ENCODE measurements at regions not wholly inside any gene's neighbourhood (a gene's known extent, or its start where the extent isn't known, plus 50 kb on each side); places are given as distances from the start of the nearest gene placed in this dataset.

DNA sequence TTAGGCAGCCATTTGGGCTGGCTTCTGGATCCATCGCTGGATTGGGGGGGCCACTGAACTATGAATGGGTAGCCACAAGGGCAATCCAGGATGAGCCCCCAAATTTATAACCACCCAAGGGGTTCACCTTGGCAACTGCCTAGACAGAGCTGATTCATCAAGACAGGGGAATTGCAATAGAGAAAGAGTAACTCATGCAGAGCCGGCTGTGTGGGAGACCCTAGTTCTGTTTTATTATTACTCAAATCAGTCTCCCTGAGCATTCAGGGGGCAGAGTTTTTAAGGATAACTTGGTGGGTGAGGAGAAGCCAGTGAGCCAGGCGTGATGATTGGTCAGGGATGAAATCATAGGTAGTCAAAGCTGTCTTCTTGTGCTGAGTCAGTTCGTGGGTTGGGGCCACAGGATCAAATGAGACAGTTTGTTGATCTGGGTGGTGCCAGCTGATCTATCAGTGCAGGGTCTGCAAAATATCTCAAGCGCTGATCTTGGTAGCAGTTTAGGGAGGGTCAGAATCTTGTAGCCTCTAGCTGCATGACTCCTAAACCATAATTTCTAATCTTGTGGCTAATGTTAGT lies 57.9 kb downstream of the DNAJB9 start:
- TF ChIP-seq, protein P1, sequence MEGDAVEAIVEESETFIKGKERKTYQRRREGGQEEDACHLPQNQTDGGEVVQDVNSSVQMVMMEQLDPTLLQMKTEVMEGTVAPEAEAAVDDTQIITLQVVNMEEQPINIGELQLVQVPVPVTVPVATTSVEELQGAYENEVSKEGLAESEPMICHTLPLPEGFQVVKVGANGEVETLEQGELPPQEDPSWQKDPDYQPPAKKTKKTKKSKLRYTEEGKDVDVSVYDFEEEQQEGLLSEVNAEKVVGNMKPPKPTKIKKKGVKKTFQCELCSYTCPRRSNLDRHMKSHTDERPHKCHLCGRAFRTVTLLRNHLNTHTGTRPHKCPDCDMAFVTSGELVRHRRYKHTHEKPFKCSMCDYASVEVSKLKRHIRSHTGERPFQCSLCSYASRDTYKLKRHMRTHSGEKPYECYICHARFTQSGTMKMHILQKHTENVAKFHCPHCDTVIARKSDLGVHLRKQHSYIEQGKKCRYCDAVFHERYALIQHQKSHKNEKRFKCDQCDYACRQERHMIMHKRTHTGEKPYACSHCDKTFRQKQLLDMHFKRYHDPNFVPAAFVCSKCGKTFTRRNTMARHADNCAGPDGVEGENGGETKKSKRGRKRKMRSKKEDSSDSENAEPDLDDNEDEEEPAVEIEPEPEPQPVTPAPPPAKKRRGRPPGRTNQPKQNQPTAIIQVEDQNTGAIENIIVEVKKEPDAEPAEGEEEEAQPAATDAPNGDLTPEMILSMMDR (conservative IDR thresholded peaks at IDR 0.05; ENCODE audit: low read depth, low read length) = no peak
- H3K36me3 ChIP-seq (ENCODE audit: low read depth, low read length) = no peaks in the 10 kb centered on the region
- H3K4me3 ChIP-seq (ENCODE audit: low read length) = no peak overlapping the region
- no peak overlapping the region for H2AFZ ChIP-seq (ENCODE audit: low read length)
- no peak overlapping the region for H3K9ac ChIP-seq (ENCODE audit: low read length)
- ATAC-seq (no peak), DNase-seq (no peak)
- POLR2A ChIA-PET (ENCODE audit: unreplicated experiment) = no interaction called here
- H3K27ac ChIP-seq (ENCODE audit: low read length) = no peak overlapping the region
- H3K4me2 ChIP-seq (ENCODE audit: low read length) = no peak overlapping the region
- peaks cover 27% of the 10 kb centered on the region for H3K27me3 ChIP-seq (ENCODE audit: low read length)
- H3K9me2 ChIP-seq (replicated peaks; ENCODE audit: low read length) = no peaks in the 10 kb centered on the region
- H4K20me1 ChIP-seq (ENCODE audit: low read length) = no peaks in the 10 kb centered on the region
- intact Hi-C loops (cut with micrococcal nuclease) = no loop called here
- no peaks in the 10 kb centered on the region for H3K4me1 ChIP-seq (ENCODE audit: insufficient read depth, low read length)
- no peaks in the 10 kb centered on the region for H3K9me3 ChIP-seq (ENCODE audit: low read length)
- no peaks in the 10 kb centered on the region for H3K79me2 ChIP-seq (ENCODE audit: low read length)
- CTCF ChIA-PET = no interaction called here
- H3F3A ChIP-seq (ENCODE audit: low read length, unreplicated experiment) = no peaks in the 10 kb centered on the region
- BruUV-seq (replicated peaks) = no TSS peak

DNA sequence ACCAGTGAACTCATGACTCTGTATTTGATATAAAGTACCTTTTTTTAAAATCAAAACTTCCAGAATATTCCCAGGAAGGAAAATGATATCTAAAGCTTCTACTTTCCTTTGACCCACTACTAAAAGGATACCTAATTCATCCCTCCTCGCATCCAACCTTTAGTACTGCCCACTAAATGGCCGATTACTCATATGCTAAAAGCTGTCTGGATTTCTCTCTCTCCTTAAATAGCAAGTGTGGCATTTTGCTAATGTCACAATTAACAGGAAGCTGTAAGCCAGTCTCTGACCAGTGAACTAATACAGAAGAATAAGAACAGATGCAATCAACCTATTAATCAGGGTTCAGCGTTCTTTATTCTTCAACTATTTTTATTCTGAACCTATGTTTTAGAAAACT lies 59.0 kb downstream of the DNAJB9 start:
- Histone ChIP-seq H2AFZ (ENCODE audit: low read length) (no peak overlapping the region), H3K27me3 (ENCODE audit: low read length) (peaks cover 16% of the 10 kb centered on the region), H3K79me2 (ENCODE audit: low read length) (no peaks in the 10 kb centered on the region), H3F3A (ENCODE audit: low read length, unreplicated experiment) (no peaks in the 10 kb centered on the region), H3K9me3 (ENCODE audit: low read length) (no peaks in the 10 kb centered on the region), H3K9ac (ENCODE audit: low read length) (no peak overlapping the region), H3K4me2 (ENCODE audit: low read length) (no peak overlapping the region), H3K4me1 (ENCODE audit: insufficient read depth, low read length) (no peaks in the 10 kb centered on the region), H3K9me2 (replicated peaks; ENCODE audit: low read length) (no peaks in the 10 kb centered on the region), H3K36me3 (ENCODE audit: low read depth, low read length) (no peaks in the 10 kb centered on the region), H3K27ac (ENCODE audit: low read length) (no peak overlapping the region), H4K20me1 (ENCODE audit: low read length) (no peaks in the 10 kb centered on the region), H3K4me3 (ENCODE audit: low read length) (no peak overlapping the region)
- intact Hi-C loops (cut with micrococcal nuclease) = no loop called here
- ChIA-PET POLR2A (ENCODE audit: unreplicated experiment) (no interaction called here), CTCF (no interaction called here)
- no TSS peak for BruUV-seq (replicated peaks)
- no peak for TF ChIP-seq EZH2phosphoT487 (IDR thresholded peaks at IDR 0.05; ENCODE audit: borderline replicate concordance, low read length)
- TF ChIP-seq, protein P1 (conservative IDR thresholded peaks at IDR 0.05; ENCODE audit: low read depth, low read length) = no peak
- TF ChIP-seq EZH2 (IDR thresholded peaks at IDR 0.05; ENCODE audit: low read length, unreplicated experiment) = no peak
- DNase-seq (no peak), ATAC-seq (no peak)

DNA sequence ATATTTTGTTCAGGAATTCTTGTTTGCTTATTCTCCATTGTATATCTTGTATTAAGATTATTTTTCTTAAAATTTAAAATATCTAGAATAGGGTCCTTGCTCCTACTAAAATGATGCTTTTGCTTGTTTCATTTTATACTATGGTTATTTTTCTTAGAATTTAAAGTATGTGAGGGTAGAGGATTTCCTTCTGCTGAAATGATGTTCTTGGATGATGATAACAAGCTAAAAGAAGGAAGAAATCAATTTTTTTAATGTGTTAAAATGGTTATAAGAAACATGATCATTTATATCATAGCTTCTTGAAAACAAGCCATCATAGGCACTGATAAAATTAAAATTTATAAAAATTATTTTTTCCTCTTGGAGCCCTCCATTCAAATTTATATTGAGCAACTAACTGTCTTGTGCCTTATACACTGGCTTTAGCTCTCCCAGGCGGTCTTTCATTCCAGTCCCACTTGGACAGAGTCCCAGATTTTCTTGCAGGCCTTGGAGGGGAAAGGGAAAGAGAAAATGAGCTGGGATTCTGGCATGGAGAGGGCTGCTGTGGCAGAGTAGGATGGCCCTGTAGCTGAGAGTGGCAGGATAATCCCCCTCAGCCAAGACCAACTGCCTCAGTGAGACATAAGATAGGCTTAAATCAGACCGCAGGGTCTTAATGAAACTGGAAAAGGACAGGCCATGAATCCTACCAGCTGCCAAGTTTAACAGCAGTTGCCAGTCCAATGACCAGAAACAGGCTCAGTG lies 60.2 kb downstream of the DNAJB9 start:
- POLR2A ChIA-PET (ENCODE audit: unreplicated experiment) = no interaction called here
- H3K27me3 ChIP-seq (ENCODE audit: low read length) = 0 out of 2 replicates have a peak, but pooled peaks cover 8% of the 10 kb centered on the region
- DNase-seq (no peak), ATAC-seq (no peak)
- no peaks in the 10 kb centered on the region for H4K20me1 ChIP-seq (ENCODE audit: low read length)
- no TSS peak for BruUV-seq (replicated peaks)
- no peak overlapping the region for H3K4me3 ChIP-seq (ENCODE audit: low read length)
- no peak overlapping the region for H3K27ac ChIP-seq (ENCODE audit: low read length)
- H3K36me3 ChIP-seq (ENCODE audit: low read depth, low read length) = no peaks in the 10 kb centered on the region
- no peak for TF ChIP-seq EZH2phosphoT487 (IDR thresholded peaks at IDR 0.05; ENCODE audit: borderline replicate concordance, low read length)
- TF ChIP-seq EZH2 (IDR thresholded peaks at IDR 0.05; ENCODE audit: low read length, unreplicated experiment) = no peak
- TF ChIP-seq, protein P1 (conservative IDR thresholded peaks at IDR 0.05; ENCODE audit: low read depth, low read length) = no peak
- H3K79me2 ChIP-seq (ENCODE audit: low read length) = no peaks in the 10 kb centered on the region
- no peaks in the 10 kb centered on the region for H3F3A ChIP-seq (ENCODE audit: low read length, unreplicated experiment)
- no peak overlapping the region for H3K4me2 ChIP-seq (ENCODE audit: low read length)
- intact Hi-C loops (cut with micrococcal nuclease) = no loop called here
- H3K9me3 ChIP-seq (ENCODE audit: low read length) = no peaks in the 10 kb centered on the region
- CTCF ChIA-PET = no interaction called here
- H3K9ac ChIP-seq (ENCODE audit: low read length) = no peak overlapping the region
- H2AFZ ChIP-seq (ENCODE audit: low read length) = no peak overlapping the region
- H3K9me2 ChIP-seq (replicated peaks; ENCODE audit: low read length) = no peaks in the 10 kb centered on the region
- no peaks in the 10 kb centered on the region for H3K4me1 ChIP-seq (ENCODE audit: insufficient read depth, low read length)

Measured in PC-3 (cell line).